Heart left ventricle (tissue), 16 donors: ENCODE measurements at regions not wholly inside any gene's neighbourhood (a gene's known extent, or its start where the extent isn't known, plus 50 kb on each side); places are given as distances from the start of the nearest gene placed in this dataset.

Experiments used
- ATAC-seq, 4 donors: fragments of 200-7000 bp; cut with Tn5 transposase; one replicate each; pipeline ENCODE4 v1.9.1; 2020 to 2022; ENCODE audit warnings: moderate library complexity in 4 of 4, mild to moderate bottlenecking in 3 of 4, moderate number of reproducible peaks in 1 of 4
- DNase-seq, 5 donors: peaks; one replicate each; pipeline ENCODE4 v3.0.0-alpha.2; 2020
- H3K27ac ChIP-seq, 12 donors: fragments of 200-600 bp; sonication (generic) in 4 of 12; one replicate each; pipeline versions ENCODE4 v1.5.0 to v1.8.0; 2016 to 2022; ENCODE audit warnings: mild to moderate bottlenecking in 2 of 12
- H3K27me3 ChIP-seq, 9 donors: fragments of 200-600 bp; sonication (generic) in 2 of 9; one replicate each; pipeline versions ENCODE4 v1.5.1 to v1.8.0; 2016 to 2022; ENCODE audit warnings: mild to moderate bottlenecking in 3 of 9
- H3K36me3 ChIP-seq, 9 donors: fragments of 200-600 bp; sonication (generic) in 2 of 9; one replicate each; pipeline versions ENCODE4 v1.5.0 to v1.8.0; 2018 to 2022; ENCODE audit warnings: mild to moderate bottlenecking in 2 of 9
- H3K4me1 ChIP-seq, 12 donors: fragments of 200-600 bp; sonication (generic) in 4 of 12; one replicate each; pipeline versions ENCODE4 v1.5.0 to v1.8.0; 2016 to 2022; ENCODE audit warnings: mild to moderate bottlenecking in 3 of 12
- H3K4me3 ChIP-seq, 12 donors: fragments of 200-600 bp; sonication (generic) in 4 of 12; one replicate each; pipeline versions ENCODE4 v1.5.0 to v1.8.0; 2017 to 2022; ENCODE audit warnings: mild to moderate bottlenecking in 9 of 12, moderate library complexity in 4 of 12
- H3K9me3 ChIP-seq, 12 donors: fragments of 200-600 bp; sonication (generic) in 4 of 12; one replicate each; pipeline versions ENCODE4 v1.5.0 to v1.8.0; 2016 to 2022; ENCODE audit warnings: mild to moderate bottlenecking in 1 of 12
- POLR2A ChIP-seq, 2 donors: fragments of 450-650 bp; IDR thresholded peaks; one replicate each; pipeline ENCODE4 v1.6.1; 2017; ENCODE audit warnings: antibody characterized with exemption in 2 of 2, mild to moderate bottlenecking in 2 of 2, moderate library complexity in 2 of 2
- WGBS, 4 donors: extraction: QIAGEN DNeasy Blood & Tissue Kit in 2 of 4; methylation state at CpG; one replicate each; pipeline versions ENCODE4 v1.1.5 to v1.1.7; 2013 to 2018; 5-methylcytosine and 5-hydroxymethylcytosine counted together
- intact Hi-C, 10 donors: fragments of 100-400 bp; cut with DNase I; formaldehyde crosslinking; loops; one replicate each; pipeline versions ENCODE4 v1.11.1 to v1.14.2; 2022
- TF ChIP-seq, protein P1 (sequence below), 12 donors: fragments of 200-600 bp; sonication (generic) in 4 of 12; IDR thresholded peaks; one replicate each; pipeline versions ENCODE4 v1.5.0 to v1.8.0; 2018 to 2022; ENCODE audit warnings: antibody characterized with exemption in 12 of 12, mild to moderate bottlenecking in 5 of 12
- donor health status: ischemic (EF 13 %, LVEDD 7.1; RV severe dilation, severe dysfunction).
- donor health status: healthy with polysubstance abuse.
- donor health status: DM: no; HTN: yes; CAD: no.
- donor health status: DM: no; HTN: no; CAD: no.
- donor health status: ischemic (EF 25% LVEDD 6.9; RV normal size, moderate dysfunction).
- donor health status: ischemic (EF 25% LVEDD 5.7; RV mildly dilated, moderate dysfunction).
- donor health status: healthy.
- donor health status: DM: yes; HTN: yes; CAD: no.
- donor health status: ischemic (EF 35%, LVEDD 5.7; RV mildly dilated, moderate dysfunction).
- donor health status: nonischemic (EF 11% LVEDD 7.7; RV severe dilation, severe dysfunction).
- donor health status: DM: yes; HTN: yes; CAD: no.
- donor health status: PGD.
- donor health status: ischemic (EF 29% LVEDD 5.4; RV normal size, mild dysfunction).
- donor health status: nonischemic (EF 23%, LVEDD 6.1; RV moderate dilation, normal function).

GRCh38 chr11:133782116-133782725 lies 63.1 kb downstream of the SPATA19 start:
- Histone ChIP-seq H3K27ac (no peak overlapping the region), H3K4me1 (peaks cover 0 to under 1% (median 0%) of the 10 kb centered on the region in 12 donors), H3K4me3 (no peak overlapping the region), H3K27me3 (peaks cover 0 to 11% (median 0%) of the 10 kb centered on the region in 9 donors), H3K9me3 (no peaks in the 10 kb centered on the region), H3K36me3 (no peaks in the 10 kb centered on the region)
- WGBS, 4 donors: 91 to 94% (median 93%) methylated on average over 25 to 37 of the region's 37 CpGs
- TF ChIP-seq, protein P1, sequence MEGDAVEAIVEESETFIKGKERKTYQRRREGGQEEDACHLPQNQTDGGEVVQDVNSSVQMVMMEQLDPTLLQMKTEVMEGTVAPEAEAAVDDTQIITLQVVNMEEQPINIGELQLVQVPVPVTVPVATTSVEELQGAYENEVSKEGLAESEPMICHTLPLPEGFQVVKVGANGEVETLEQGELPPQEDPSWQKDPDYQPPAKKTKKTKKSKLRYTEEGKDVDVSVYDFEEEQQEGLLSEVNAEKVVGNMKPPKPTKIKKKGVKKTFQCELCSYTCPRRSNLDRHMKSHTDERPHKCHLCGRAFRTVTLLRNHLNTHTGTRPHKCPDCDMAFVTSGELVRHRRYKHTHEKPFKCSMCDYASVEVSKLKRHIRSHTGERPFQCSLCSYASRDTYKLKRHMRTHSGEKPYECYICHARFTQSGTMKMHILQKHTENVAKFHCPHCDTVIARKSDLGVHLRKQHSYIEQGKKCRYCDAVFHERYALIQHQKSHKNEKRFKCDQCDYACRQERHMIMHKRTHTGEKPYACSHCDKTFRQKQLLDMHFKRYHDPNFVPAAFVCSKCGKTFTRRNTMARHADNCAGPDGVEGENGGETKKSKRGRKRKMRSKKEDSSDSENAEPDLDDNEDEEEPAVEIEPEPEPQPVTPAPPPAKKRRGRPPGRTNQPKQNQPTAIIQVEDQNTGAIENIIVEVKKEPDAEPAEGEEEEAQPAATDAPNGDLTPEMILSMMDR (IDR thresholded peaks at IDR 0.05): no peak
- no peak for TF ChIP-seq POLR2A (IDR thresholded peaks at IDR 0.05)
- ATAC-seq (no peak), DNase-seq (peak in 1 of 5 donors; percentile 55)
- intact Hi-C loops: no loop called here

DNA sequence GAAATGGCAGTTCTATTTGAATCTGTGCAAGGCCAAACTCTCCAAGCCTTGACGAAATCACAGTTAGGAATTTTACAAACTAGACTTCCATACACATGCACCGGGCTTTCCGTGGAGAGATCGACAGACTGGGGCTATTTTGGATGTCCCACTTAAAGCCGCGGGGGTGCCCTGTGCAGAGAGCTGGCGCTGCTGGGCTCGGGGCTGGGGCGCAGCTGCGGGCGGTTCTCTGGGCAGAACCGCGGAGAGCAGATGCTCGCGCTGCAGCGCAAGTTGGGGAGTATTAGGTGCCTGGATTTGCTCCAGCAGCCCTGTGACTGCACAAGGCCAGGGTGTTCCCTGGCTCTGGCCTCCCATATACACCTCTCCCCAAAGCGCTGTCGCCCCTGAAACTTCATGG lies 67.2 kb downstream of the SPATA19 start:
- no peak for TF ChIP-seq POLR2A (IDR thresholded peaks at IDR 0.05)
- TF ChIP-seq, protein P1 (IDR thresholded peaks at IDR 0.05): no peak
- H3K27ac ChIP-seq: no peak overlapping the region
- H3K4me3 ChIP-seq: no peak overlapping the region
- H3K36me3 ChIP-seq: no peaks in the 10 kb centered on the region
- intact Hi-C loops: no loop called here
- WGBS, 4 donors: 33 to 58% (median 39%) methylated on average over 14 to 18 of the region's 18 CpGs
- no peak for ATAC-seq
- no peak for DNase-seq
- peaks cover 0 to 17% (median 0%) of the 10 kb centered on the region in 12 donors for H3K9me3 ChIP-seq
- H3K4me1 ChIP-seq: no peaks in the 10 kb centered on the region
- peaks cover 0 to 10% (median 0%) of the 10 kb centered on the region in 9 donors for H3K27me3 ChIP-seq

GRCh38 chr11:133776671-133777367 lies 68.5 kb downstream of the SPATA19 start:
- TF ChIP-seq POLR2A (IDR thresholded peaks at IDR 0.05): no peak
- intact Hi-C loops: no loop called here
- Histone ChIP-seq H3K4me1 (no peaks in the 10 kb centered on the region), H3K36me3 (no peaks in the 10 kb centered on the region), H3K27ac (no peak overlapping the region), H3K27me3 (peaks cover 0 to 10% (median 0%) of the 10 kb centered on the region in 9 donors), H3K4me3 (no peak overlapping the region), H3K9me3 (peaks cover 0 to 17% (median 0%) of the 10 kb centered on the region in 12 donors)
- 75 to 87% (median 80%) methylated on average over 11 of the region's 11 CpGs for WGBS, 4 donors
- ATAC-seq (no peak), DNase-seq (no peak)

DNA sequence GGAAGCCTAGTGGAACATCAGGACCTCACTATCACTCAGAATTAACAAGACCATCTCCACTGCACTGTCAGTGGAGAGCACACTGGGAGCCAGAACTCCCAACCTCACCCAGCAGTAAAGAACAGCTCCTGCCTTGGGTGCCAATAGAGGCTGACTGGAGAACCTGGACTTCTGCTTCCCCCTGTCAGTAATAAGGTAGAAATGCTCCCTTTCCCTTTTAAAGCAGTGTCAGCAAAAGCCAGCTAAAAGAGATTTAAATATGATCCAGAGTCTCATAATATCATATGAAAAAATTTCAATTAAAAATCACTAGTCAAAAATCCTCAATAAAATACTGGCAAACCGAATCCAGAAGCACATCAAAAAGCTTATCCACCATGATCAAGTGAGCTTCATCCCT lies 82.8 kb downstream of the SPATA19 start:
- ATAC-seq (no peak), DNase-seq (no peak)
- Histone ChIP-seq H3K4me3 (no peak overlapping the region), H3K27me3 (peaks cover 0 to 3% (median 0%) of the 10 kb centered on the region in 9 donors), H3K27ac (no peak overlapping the region), H3K4me1 (no peaks in the 10 kb centered on the region), H3K9me3 (peaks cover 0 to 30% (median 3%) of the 10 kb centered on the region in 12 donors), H3K36me3 (no peaks in the 10 kb centered on the region)
- WGBS, 4 donors: 52 to 59% (median 57%) methylated on average over 1 of the region's 1 CpG
- intact Hi-C loops: no loop called here
- TF ChIP-seq, protein P1 (IDR thresholded peaks at IDR 0.05): no peak
- no peak for TF ChIP-seq POLR2A (IDR thresholded peaks at IDR 0.05)
